ENCODE measurements at regions not wholly inside any gene's neighbourhood (a gene's known extent, or its start where the extent isn't known, plus 50 kb on each side); places are given as distances from the start of the nearest gene placed in this dataset.

DNA sequence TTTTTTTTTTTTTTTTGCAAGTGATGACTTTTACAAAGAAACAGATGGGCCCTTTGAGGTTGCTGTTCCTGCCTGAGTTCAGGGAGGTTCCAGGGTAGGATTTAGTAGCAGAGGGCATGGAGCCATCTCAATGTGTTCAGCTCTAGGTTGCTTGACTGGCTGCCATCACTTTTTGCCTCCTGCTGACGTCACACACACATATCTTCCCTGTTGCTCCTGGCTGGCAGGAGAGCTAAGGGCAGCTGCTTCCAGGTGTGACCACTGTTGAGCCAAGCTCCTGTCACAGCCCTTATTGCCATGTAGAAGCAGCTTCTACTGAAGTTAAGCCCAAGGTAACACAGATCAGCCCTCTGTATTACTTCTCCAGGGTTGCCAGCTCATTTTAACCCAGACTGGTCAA, 394.2 kb upstream of the SPRED2 start:
- FAIRE-seq, result no peak
- intact Hi-C loops (cut with micrococcal nuclease; ENCODE audit: unreplicated experiment), result no loop called here

DNA sequence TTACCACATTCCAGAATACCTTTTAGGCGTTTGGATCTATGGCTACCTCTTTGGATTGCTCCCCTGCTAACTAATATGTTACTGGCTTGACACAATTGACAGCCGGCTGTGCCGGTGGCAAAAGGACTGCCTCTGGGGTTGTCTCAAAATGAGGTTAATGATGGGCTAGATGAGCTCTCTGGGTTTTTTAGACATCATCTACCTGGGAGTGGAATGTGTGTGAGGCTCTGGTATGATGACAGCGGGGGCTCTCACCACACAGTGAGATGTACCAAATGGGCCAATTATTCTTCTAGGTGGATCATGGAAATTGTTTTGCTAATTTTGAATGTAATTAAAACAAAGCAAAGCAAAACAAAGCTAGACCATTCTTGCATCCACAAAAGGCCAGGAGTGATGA, 391.1 kb upstream of the SPRED2 start:
- Histone ChIP-seq H3K27me3 (ENCODE audit: control insufficient read depth in 1 of 2, insufficient read depth in 2 of 2, low read length in 2 of 2) (no peaks in the 10 kb centered on the region), H3K36me3 (replicated peaks in 1 of 2; ENCODE audit: control insufficient read depth in 1 of 2, insufficient read depth in 2 of 2, low read length in 2 of 2) (no peaks in the 10 kb centered on the region), H3K4me1 (ENCODE audit: insufficient read depth, low read length) (no peaks in the 10 kb centered on the region), H3K4me2 (ENCODE audit: low read depth, low read length) (no peak overlapping the region), H3K9me3 (ENCODE audit: low read length) (no peaks in the 10 kb centered on the region), H2AFZ (ENCODE audit: low read length) (no peak overlapping the region), H3K79me2 (ENCODE audit: insufficient read depth, low read length) (no peaks in the 10 kb centered on the region), H3K4me3 (replicated peaks in 1 of 3; ENCODE audit: insufficient read depth in 1 of 3, low read depth in 2 of 3, low read length in 3 of 3) (no peak overlapping the region), H3K27ac (ENCODE audit: extremely low read length, insufficient read depth, low read length) (no peak overlapping the region), H4K20me1 (ENCODE audit: insufficient read depth, low read length) (no peaks in the 10 kb centered on the region), H3K9ac (ENCODE audit: insufficient read depth, low read depth, low read length) (no peak overlapping the region)
- ATAC-seq, result no peak
- DNase-seq (ENCODE audit: low spot score), result no peak
- no peak for FAIRE-seq
- 37% methylated on average over 4 of the region's 4 CpGs for WGBS (ENCODE audit: low lambda C conversion rate)
- intact Hi-C loops (cut with micrococcal nuclease; ENCODE audit: unreplicated experiment), result no loop called here
- in situ Hi-C loops (cut with HindIII; ENCODE audit: extremely low pct_ligation_motif_present, low pct_unique_long_range_greater_than_20kb), result no loop called here
- BruUV-seq (replicated peaks), result no TSS peak
- ChIA-PET CTCF (ENCODE audit: low intra/inter-chr PET ratio, low total read pairs) (no interaction called here), POLR2A (no interaction called here)
- no peak for TF ChIP-seq GFI1 (CRISPR knock-in tag; IDR thresholded peaks at IDR 0.05; ENCODE audit: borderline replicate concordance)
- TF ChIP-seq, protein P1, sequence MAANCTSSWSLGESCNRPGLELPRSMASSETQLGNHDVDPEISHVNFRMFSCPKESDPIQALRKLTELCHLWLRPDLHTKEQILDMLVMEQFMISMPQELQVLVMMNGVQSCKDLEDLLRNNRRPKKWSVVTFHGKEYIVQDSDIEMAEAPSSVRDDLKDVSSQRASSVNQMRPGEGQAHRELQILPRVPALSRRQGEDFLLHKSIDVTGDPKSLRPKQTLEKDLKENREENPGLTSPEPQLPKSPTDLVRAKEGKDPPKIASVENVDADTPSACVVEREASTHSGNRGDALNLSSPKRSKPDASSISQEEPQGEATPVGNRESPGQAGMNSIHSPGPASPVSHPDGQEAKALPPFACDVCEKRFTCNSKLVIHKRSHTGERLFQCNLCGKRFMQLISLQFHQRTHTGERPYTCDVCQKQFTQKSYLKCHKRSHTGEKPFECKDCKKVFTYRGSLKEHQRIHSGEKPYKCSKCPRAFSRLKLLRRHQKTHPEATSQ (CRISPR knock-in tag; IDR thresholded peaks at IDR 0.05; ENCODE audit: borderline replicate concordance), result no peak
- no peak for TF ChIP-seq ZNF776 (CRISPR knock-in tag; IDR thresholded peaks at IDR 0.05)
- no peak for TF ChIP-seq HOXA5 (CRISPR knock-in tag; IDR thresholded peaks at IDR 0.05)
- TF ChIP-seq, protein P2, sequence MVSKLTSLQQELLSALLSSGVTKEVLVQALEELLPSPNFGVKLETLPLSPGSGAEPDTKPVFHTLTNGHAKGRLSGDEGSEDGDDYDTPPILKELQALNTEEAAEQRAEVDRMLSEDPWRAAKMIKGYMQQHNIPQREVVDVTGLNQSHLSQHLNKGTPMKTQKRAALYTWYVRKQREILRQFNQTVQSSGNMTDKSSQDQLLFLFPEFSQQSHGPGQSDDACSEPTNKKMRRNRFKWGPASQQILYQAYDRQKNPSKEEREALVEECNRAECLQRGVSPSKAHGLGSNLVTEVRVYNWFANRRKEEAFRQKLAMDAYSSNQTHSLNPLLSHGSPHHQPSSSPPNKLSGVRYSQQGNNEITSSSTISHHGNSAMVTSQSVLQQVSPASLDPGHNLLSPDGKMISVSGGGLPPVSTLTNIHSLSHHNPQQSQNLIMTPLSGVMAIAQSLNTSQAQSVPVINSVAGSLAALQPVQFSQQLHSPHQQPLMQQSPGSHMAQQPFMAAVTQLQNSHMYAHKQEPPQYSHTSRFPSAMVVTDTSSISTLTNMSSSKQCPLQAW (CRISPR knock-in tag; IDR thresholded peaks at IDR 0.05), result no peak
- TF ChIP-seq DNMT1 (CRISPR knock-in tag; IDR thresholded peaks at IDR 0.05), result no peak
- TF ChIP-seq, protein P3, sequence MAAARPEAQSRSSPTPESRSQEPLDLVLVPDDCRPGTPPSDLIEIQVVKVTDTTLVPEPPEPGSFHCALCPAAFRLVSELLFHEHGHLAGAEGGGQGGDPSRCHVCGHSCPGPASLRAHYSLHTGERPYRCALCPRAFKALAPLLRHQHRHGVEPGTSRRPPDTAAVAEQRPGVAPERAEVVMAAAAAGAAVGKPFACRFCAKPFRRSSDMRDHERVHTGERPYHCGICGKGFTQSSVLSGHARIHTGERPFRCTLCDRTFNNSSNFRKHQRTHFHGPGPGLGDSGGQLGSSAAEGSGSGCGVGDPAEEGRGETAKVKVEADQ (CRISPR knock-in tag; IDR thresholded peaks at IDR 0.05; ENCODE audit: borderline replicate concordance), result no peak
- TF ChIP-seq, protein P4, sequence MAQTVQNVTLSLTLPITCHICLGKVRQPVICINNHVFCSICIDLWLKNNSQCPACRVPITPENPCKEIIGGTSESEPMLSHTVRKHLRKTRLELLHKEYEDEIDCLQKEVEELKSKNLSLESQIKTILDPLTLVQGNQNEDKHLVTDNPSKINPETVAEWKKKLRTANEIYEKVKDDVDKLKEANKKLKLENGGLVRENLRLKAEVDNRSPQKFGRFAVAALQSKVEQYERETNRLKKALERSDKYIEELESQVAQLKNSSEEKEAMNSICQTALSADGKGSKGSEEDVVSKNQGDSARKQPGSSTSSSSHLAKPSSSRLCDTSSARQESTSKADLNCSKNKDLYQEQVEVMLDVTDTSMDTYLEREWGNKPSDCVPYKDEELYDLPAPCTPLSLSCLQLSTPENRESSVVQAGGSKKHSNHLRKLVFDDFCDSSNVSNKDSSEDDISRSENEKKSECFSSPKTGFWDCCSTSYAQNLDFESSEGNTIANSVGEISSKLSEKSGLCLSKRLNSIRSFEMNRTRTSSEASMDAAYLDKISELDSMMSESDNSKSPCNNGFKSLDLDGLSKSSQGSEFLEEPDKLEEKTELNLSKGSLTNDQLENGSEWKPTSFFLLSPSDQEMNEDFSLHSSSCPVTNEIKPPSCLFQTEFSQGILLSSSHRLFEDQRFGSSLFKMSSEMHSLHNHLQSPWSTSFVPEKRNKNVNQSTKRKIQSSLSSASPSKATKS (CRISPR knock-in tag; IDR thresholded peaks at IDR 0.05), result no peak
- TF ChIP-seq BORCS8-MEF2B (CRISPR knock-in tag; IDR thresholded peaks at IDR 0.05), result no peak
- no peak for TF ChIP-seq NPAS2 (CRISPR knock-in tag; IDR thresholded peaks at IDR 0.05; ENCODE audit: borderline replicate concordance)
- TF ChIP-seq SNAPC2 (CRISPR knock-in tag; IDR thresholded peaks at IDR 0.05), result no peak
- no peak for TF ChIP-seq ZNF180 (CRISPR knock-in tag; IDR thresholded peaks at IDR 0.05; ENCODE audit: borderline replicate concordance, low read depth)
- no peak for TF ChIP-seq ELF1 (CRISPR knock-in tag; IDR thresholded peaks at IDR 0.05)

More for the DNA sequence above, 394.2 kb upstream of the SPRED2 start:
- no TSS peak for BruUV-seq (replicated peaks)
- ATAC-seq (no peak), DNase-seq (ENCODE audit: low spot score) (no peak)
- no peaks in the 10 kb centered on the region for H3K79me2 ChIP-seq (ENCODE audit: insufficient read depth, low read length)
- no peaks in the 10 kb centered on the region for H3K36me3 ChIP-seq (replicated peaks in 1 of 2; ENCODE audit: control insufficient read depth in 1 of 2, insufficient read depth in 2 of 2, low read length in 2 of 2)
- in situ Hi-C loops (cut with HindIII; ENCODE audit: extremely low pct_ligation_motif_present, low pct_unique_long_range_greater_than_20kb), result no loop called here
- H3K9me3 ChIP-seq (ENCODE audit: low read length), result no peaks in the 10 kb centered on the region
- WGBS (ENCODE audit: low lambda C conversion rate), result 0% methylated on average over 1 of the region's 1 CpG
- TF ChIP-seq CREB1 (IDR thresholded peaks at IDR 0.05) (peak; percentile 92), CREB1 (CRISPR knock-in tag; IDR thresholded peaks at IDR 0.05) (no peak), ISL2 (CRISPR knock-in tag; IDR thresholded peaks at IDR 0.05) (no peak), ZNF772 (CRISPR knock-in tag; IDR thresholded peaks at IDR 0.05) (no peak)
- POLR2A ChIA-PET, result no interaction called here
- H3K27ac ChIP-seq (ENCODE audit: extremely low read length, insufficient read depth, low read length), result no peak overlapping the region
- H4K20me1 ChIP-seq (ENCODE audit: insufficient read depth, low read length), result no peaks in the 10 kb centered on the region
- no peak overlapping the region for H2AFZ ChIP-seq (ENCODE audit: low read length)
- no peak overlapping the region for H3K4me2 ChIP-seq (ENCODE audit: low read depth, low read length)
- CTCF ChIA-PET (ENCODE audit: low intra/inter-chr PET ratio, low total read pairs), result no interaction called here
- no peaks in the 10 kb centered on the region for H3K4me1 ChIP-seq (ENCODE audit: insufficient read depth, low read length)
- H3K4me3 ChIP-seq (replicated peaks in 1 of 3; ENCODE audit: insufficient read depth in 1 of 3, low read depth in 2 of 3, low read length in 3 of 3), result no peak overlapping the region
- no peak overlapping the region for H3K9ac ChIP-seq (ENCODE audit: insufficient read depth, low read depth, low read length)
- H3K27me3 ChIP-seq (ENCODE audit: control insufficient read depth in 1 of 2, insufficient read depth in 2 of 2, low read length in 2 of 2), result no peaks in the 10 kb centered on the region
